ENCODE measurements at regions not wholly inside any gene's neighbourhood (a gene's known extent, or its start where the extent isn't known, plus 50 kb on each side); places are given as distances from the start of the nearest gene placed in this dataset.

DNA sequence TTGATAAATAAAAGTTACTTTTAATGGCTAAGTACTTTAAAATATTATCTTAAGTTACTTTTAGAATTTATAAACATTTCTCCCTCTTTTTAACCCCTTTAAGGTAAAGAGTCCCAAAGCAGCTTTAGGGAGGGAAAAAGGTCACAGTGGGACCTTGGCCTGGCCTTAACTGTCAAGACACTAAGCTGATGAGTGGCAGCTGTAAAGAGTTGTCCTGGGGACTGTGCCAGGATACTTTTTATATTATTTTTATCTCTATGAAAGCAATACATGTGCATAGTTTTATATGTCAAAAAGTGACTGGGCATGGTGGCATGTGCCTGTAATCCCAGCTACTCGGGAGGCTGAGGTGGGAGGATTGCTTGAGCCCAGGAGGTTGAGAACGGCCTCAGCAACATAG is 94.2 kb upstream of the RESF1 start:
- no peak overlapping the region for H3K27ac Mint-ChIP-seq (ENCODE audit: unreplicated experiment)
- no peak for DNase-seq (ENCODE audit: low spot score)
- H3K36me3 Mint-ChIP-seq (ENCODE audit: low read depth) = no peaks in the 10 kb centered on the region
- no peaks in the 10 kb centered on the region for H3K27me3 Mint-ChIP-seq (ENCODE audit: low read depth)
- no peak overlapping the region for H3K4me3 Mint-ChIP-seq (ENCODE audit: unreplicated experiment)
- no peaks in the 10 kb centered on the region for H3K9me3 Mint-ChIP-seq (ENCODE audit: low read depth)
- no peaks in the 10 kb centered on the region for H3K4me1 Mint-ChIP-seq (ENCODE audit: low read depth)
- TF ChIP-seq CTCF (IDR thresholded peaks at IDR 0.05) = no peak

DNA sequence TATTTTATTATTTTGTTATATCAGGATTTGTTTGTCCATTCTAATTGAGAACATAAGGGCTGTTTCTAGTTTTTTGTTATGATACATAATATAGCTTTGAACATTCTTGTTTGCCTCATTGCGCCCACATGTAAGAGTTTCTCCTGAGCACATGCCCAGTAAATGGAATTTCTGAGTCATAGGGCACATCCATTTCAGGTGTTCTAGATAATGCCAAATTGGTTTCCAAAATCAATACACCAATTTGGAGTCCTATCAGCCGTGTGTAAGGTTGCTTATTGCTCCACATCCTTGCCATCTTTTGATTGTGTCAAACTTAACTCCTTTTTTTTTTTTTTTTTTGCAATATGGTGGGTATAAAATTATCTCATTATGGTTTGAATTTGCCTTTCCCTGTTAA is 97.9 kb upstream of the RESF1 start:
- H3K4me3 Mint-ChIP-seq (ENCODE audit: unreplicated experiment) = no peak overlapping the region
- H3K4me1 Mint-ChIP-seq (ENCODE audit: low read depth) = no peaks in the 10 kb centered on the region
- TF ChIP-seq CTCF (IDR thresholded peaks at IDR 0.05) = no peak
- H3K36me3 Mint-ChIP-seq (ENCODE audit: low read depth) = no peaks in the 10 kb centered on the region
- no peaks in the 10 kb centered on the region for H3K27me3 Mint-ChIP-seq (ENCODE audit: low read depth)
- no peaks in the 10 kb centered on the region for H3K9me3 Mint-ChIP-seq (ENCODE audit: low read depth)
- DNase-seq (ENCODE audit: low spot score) = no peak
- no peak overlapping the region for H3K27ac Mint-ChIP-seq (ENCODE audit: unreplicated experiment)

GRCh38 chr12:31860401-31860800 is 98.8 kb upstream of the RESF1 start:
- Mint-ChIP-seq H3K4me3 (ENCODE audit: unreplicated experiment) (no peak overlapping the region), H3K36me3 (ENCODE audit: low read depth) (no peaks in the 10 kb centered on the region)

DNA sequence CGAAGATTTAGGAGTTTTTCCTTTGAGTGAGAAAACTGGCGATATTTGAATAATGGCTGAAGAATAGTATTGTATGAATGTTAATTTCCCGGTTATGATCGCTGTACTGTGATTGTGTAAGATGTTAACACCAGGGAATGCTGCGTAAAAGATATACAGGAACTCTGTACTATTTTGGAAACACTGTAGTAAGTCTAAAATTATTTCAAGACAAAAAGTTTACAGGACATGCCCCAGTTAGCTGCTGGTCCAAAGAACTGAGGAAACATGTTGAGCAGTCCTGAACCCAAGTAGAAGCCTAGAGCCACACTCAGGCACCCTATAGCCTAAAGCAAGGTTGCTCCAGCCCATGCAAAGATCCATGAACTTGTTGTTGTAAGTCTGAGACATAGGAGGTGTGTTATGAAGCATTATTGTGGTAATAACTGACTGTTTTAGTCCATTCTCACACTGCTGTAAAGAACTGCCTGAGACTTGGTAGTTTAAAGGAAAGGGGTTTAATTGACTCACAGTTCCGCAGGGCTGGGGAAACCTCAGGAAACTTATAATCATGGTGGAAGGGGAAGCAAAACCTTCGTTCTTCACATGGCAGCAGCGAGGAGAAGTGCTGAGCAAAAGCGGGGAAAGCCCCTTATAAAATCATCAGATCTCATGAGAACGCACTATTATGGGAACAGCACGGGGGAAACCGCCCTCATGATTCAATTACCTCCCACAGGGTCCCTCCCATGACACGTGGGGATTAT is 99.8 kb upstream of the RESF1 start:
- H3K4me3 Mint-ChIP-seq (ENCODE audit: unreplicated experiment) = no peak overlapping the region
- H3K27ac Mint-ChIP-seq (ENCODE audit: unreplicated experiment) = no peak overlapping the region
- no peaks in the 10 kb centered on the region for H3K36me3 Mint-ChIP-seq (ENCODE audit: low read depth)
- TF ChIP-seq CTCF (IDR thresholded peaks at IDR 0.05) = no peak
- H3K27me3 Mint-ChIP-seq (ENCODE audit: low read depth) = no peaks in the 10 kb centered on the region
- DNase-seq (ENCODE audit: low spot score) = no peak
- H3K4me1 Mint-ChIP-seq (ENCODE audit: low read depth) = no peaks in the 10 kb centered on the region
- H3K9me3 Mint-ChIP-seq (ENCODE audit: low read depth) = no peaks in the 10 kb centered on the region

More at GRCh38 chr12:31860401-31860800, 98.8 kb upstream of the RESF1 start:
- no peak for TF ChIP-seq CTCF (IDR thresholded peaks at IDR 0.05)
- Mint-ChIP-seq H3K27me3 (ENCODE audit: low read depth) (no peaks in the 10 kb centered on the region), H3K4me1 (ENCODE audit: low read depth) (no peaks in the 10 kb centered on the region), H3K9me3 (ENCODE audit: low read depth) (no peaks in the 10 kb centered on the region), H3K27ac (ENCODE audit: unreplicated experiment) (no peak overlapping the region)
- no peak for DNase-seq (ENCODE audit: low spot score)

GRCh38 chr12:31855427-31855826 is 103.8 kb upstream of the RESF1 start:
- H3K4me3 Mint-ChIP-seq (ENCODE audit: unreplicated experiment) = no peak overlapping the region
- H3K9me3 Mint-ChIP-seq (ENCODE audit: low read depth) = peaks cover 15% of the 10 kb centered on the region
- no peaks in the 10 kb centered on the region for H3K36me3 Mint-ChIP-seq (ENCODE audit: low read depth)
- H3K27me3 Mint-ChIP-seq (ENCODE audit: low read depth) = no peaks in the 10 kb centered on the region
- DNase-seq (ENCODE audit: low spot score) = no peak
- TF ChIP-seq CTCF (IDR thresholded peaks at IDR 0.05) = no peak
- no peak overlapping the region for H3K27ac Mint-ChIP-seq (ENCODE audit: unreplicated experiment)
- no peaks in the 10 kb centered on the region for H3K4me1 Mint-ChIP-seq (ENCODE audit: low read depth)
